ENCODE measurements at regions not wholly inside any gene's neighbourhood (a gene's known extent, or its start where the extent isn't known, plus 50 kb on each side); places are given as distances from the start of the nearest gene placed in this dataset.

- TF ChIP-seq CTCF (IDR thresholded peaks at IDR 0.05): no peak
- no peak for TF ChIP-seq EP300 (IDR thresholded peaks at IDR 0.05)
- no peak for TF ChIP-seq POLR2A (IDR thresholded peaks at IDR 0.05)
- no peak for TF ChIP-seq POLR2AphosphoS5 (IDR thresholded peaks at IDR 0.05)
These were observed 207.8 kb upstream of the SLC7A11 start for GRCh38 chr4:138449938-138450337.
